Tibial artery (tissue), 4 donors: ENCODE measurements at regions not wholly inside any gene's neighbourhood (a gene's known extent, or its start where the extent isn't known, plus 50 kb on each side); places are given as distances from the start of the nearest gene placed in this dataset.
"Not testable (repeated sequence)": the region's sequence is repeated elsewhere in the genome, so short reads cannot be mapped to it uniquely, and the experiment has no call there.

Source experiments
- DNase-seq, 2 donors: peaks; one replicate each; pipeline ENCODE4 v3.0.0-alpha.2; 2019
- H3K27ac ChIP-seq, 2 donors: fragments of 200-600 bp; sonication (generic) in 1 of 2; 1 replicate in 1 of 2; 2 replicates in 1 of 2; pipeline ENCODE4 v1.5.1; 2018 to 2019; ENCODE audit warnings: mild to moderate bottlenecking in 1 of 2
- H3K27me3 ChIP-seq, 2 donors: fragments of 200-600 bp; sonication (generic) in 1 of 2; one replicate each; pipeline versions ENCODE4 v1.5.1 to v1.6.0; 2016 to 2019
- H3K36me3 ChIP-seq, 3 donors: fragments of 200-600 bp; sonication (generic) in 2 of 3; one replicate each; pipeline ENCODE4 v1.5.1; 2016 to 2019; ENCODE audit warnings: mild to moderate bottlenecking in 2 of 3
- H3K4me1 ChIP-seq, 4 donors: fragments of 200-600 bp; sonication (generic) in 2 of 4; 1 replicate in 3 of 4; 2 replicates in 1 of 4; pipeline ENCODE4 v1.5.1; 2016 to 2019
- H3K4me3 ChIP-seq, 2 donors: fragments of 200-600 bp; sonication (generic) in 1 of 2; 1 replicate in 1 of 2; 2 replicates in 1 of 2; pipeline ENCODE4 v1.5.1; 2018 to 2019; ENCODE audit warnings: mild to moderate bottlenecking in 2 of 2
- H3K9me3 ChIP-seq, 3 donors: fragments of 200-600 bp; sonication (generic) in 1 of 3; one replicate each; pipeline ENCODE4 v1.5.1; 2016 to 2019
- intact Hi-C: fragments of 100-400 bp; cut with DNase I; formaldehyde crosslinking; loops from one replicate; pipeline ENCODE4 v1.15.0; 2023; ENCODE audit warnings: low total_unique reads
- TF ChIP-seq, protein P1 (sequence below), 2 experiments: fragments of 200-600 bp in 1 of 2; fragments of 450-650 bp in 1 of 2; IDR thresholded peaks; one replicate each; pipeline ENCODE4 v1.5.1; 2017 to 2019; ENCODE audit warnings: antibody characterized with exemption in 2 of 2, mild to moderate bottlenecking in 1 of 2, moderate library complexity in 1 of 2

DNA sequence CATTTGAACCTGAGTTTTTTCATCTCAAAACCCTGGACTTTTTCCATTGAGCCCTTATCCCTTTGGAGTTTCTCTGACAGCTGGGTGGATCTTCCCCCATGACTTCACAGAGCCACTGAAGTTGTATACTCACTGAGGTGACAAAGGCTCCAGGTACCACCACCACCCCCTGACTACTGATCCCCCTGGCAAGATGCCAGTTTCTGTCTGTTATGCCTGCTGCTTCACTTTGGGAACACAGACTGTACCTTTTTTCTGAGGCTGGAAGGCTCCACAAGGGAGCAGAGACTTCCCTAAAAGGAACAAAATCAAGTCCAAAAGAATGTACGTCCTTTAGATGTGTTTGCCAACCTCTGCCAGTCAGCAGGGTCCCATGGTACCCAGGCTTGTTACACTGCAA lies 160.3 kb upstream of the JADE1 start:
- no peaks in the 10 kb centered on the region for H3K36me3 ChIP-seq
- H3K27ac ChIP-seq, result peak overlapping the region; percentile 34 to 36
- intact Hi-C loops, result no loop called here
- no peak overlapping the region for H3K4me3 ChIP-seq
- DNase-seq, result no peak
- peaks cover 0 to 12% (median 10%) of the 10 kb centered on the region in 4 donors for H3K4me1 ChIP-seq
- no peaks in the 10 kb centered on the region for H3K9me3 ChIP-seq
- TF ChIP-seq, protein P1, sequence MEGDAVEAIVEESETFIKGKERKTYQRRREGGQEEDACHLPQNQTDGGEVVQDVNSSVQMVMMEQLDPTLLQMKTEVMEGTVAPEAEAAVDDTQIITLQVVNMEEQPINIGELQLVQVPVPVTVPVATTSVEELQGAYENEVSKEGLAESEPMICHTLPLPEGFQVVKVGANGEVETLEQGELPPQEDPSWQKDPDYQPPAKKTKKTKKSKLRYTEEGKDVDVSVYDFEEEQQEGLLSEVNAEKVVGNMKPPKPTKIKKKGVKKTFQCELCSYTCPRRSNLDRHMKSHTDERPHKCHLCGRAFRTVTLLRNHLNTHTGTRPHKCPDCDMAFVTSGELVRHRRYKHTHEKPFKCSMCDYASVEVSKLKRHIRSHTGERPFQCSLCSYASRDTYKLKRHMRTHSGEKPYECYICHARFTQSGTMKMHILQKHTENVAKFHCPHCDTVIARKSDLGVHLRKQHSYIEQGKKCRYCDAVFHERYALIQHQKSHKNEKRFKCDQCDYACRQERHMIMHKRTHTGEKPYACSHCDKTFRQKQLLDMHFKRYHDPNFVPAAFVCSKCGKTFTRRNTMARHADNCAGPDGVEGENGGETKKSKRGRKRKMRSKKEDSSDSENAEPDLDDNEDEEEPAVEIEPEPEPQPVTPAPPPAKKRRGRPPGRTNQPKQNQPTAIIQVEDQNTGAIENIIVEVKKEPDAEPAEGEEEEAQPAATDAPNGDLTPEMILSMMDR (IDR thresholded peaks at IDR 0.05), result no peak
- H3K27me3 ChIP-seq, result no peaks in the 10 kb centered on the region

DNA sequence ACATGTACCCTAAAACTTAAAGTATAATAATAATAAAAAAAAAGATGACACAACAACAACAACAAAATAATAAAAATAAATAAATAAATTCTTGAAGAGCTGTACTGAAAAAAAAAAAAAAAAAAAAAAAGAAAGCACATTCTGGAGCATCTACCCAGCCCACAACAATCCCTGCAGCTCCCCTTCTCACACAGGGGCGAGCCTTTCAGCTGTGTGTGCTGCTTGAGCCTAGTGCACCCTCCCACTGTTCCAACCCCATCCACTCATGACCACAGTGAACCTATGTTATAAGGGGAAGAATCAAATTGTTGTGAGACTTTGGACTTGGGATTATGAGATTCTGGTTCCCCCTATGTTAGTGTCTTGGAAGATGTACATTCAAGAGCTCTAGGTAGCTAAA lies 161.5 kb upstream of the JADE1 start:
- no peaks in the 10 kb centered on the region for H3K27me3 ChIP-seq
- no peak for DNase-seq
- H3K4me1 ChIP-seq, result peaks cover 0 to 12% (median 10%) of the 10 kb centered on the region in 4 donors
- no peaks in the 10 kb centered on the region for H3K36me3 ChIP-seq
- TF ChIP-seq, protein P1 (IDR thresholded peaks at IDR 0.05), result no peak
- intact Hi-C loops, result no loop called here
- no peak overlapping the region for H3K4me3 ChIP-seq
- no peak overlapping the region for H3K27ac ChIP-seq
- H3K9me3 ChIP-seq, result no peaks in the 10 kb centered on the region

DNA sequence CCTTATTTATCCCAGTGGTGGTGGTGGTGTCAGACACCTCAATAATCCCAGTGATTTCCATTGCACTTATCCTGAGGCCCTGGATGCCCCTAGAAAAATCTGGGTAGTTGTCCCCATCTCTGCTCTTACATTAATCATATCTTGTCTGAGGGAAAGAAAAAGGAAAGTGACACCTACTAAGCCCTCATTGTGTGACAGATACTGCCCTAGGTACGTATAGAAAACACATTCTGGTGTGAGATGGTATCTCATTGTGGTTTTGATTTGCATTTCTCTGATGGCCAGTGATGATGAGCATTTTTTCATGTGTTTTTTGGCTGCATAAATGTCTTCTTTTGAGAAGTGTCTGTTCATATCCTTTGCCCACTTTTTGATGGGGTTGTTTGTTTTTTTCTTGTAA lies 162.6 kb upstream of the JADE1 start:
- DNase-seq, H3K9me3 ChIP-seq, intact Hi-C loops, H3K27ac ChIP-seq, H3K27me3 ChIP-seq, H3K4me3 ChIP-seq, H3K36me3 ChIP-seq: not testable (repeated sequence)
- peaks cover 0 to 12% (median 10%) of the 10 kb centered on the region in 4 donors for H3K4me1 ChIP-seq

DNA sequence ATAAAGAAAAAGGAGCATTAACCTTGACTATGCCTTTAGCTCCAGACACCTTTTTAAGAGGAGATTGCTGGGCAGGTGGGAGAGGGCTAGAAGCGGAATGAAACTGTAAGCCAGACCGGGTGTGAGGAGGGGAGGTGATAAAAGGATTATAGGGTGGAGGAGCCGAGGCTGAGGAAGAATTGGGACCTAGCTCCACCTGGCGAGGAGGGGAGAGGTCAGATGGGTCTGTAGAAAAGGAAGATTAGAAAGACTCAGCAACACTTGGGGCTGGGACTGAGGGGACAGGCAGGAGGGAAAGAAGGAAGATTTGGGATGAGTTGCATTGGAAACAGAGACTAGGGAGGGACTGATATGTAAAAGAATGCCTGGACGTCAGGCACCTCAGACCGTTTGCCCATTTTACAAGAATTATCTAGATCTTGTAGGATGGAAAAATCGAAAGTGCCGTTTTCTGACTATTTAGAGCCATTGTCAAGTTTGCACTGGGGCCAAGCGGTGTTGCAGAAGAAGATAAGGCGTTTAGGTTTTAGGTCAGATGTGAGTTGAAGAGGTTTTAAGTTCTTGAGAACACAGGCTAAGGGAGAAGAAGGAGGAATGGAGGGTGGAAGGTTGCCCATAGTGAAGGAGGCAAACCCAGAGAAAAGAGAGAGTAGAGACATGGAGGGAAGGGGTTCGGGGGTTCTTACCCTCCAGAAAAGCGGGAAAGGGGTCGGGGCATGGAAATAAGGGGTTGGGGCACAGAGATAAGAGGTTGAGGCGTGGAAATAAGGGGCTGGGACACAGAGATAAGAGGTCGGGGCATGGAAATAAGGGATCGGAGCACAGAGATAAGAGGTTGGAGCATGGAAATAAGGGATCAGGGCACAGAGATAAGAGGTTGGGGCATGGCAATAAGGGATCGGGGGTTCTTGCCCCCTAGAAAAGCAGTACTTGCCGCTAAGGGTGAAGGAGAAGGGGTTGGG lies 164.5 kb upstream of the JADE1 start:
- DNase-seq, H3K27me3 ChIP-seq, H3K9me3 ChIP-seq, H3K27ac ChIP-seq, H3K36me3 ChIP-seq, H3K4me3 ChIP-seq, intact Hi-C loops: not testable (repeated sequence)
- peaks cover 0 to 17% (median 13%) of the 10 kb centered on the region in 4 donors for H3K4me1 ChIP-seq

DNA sequence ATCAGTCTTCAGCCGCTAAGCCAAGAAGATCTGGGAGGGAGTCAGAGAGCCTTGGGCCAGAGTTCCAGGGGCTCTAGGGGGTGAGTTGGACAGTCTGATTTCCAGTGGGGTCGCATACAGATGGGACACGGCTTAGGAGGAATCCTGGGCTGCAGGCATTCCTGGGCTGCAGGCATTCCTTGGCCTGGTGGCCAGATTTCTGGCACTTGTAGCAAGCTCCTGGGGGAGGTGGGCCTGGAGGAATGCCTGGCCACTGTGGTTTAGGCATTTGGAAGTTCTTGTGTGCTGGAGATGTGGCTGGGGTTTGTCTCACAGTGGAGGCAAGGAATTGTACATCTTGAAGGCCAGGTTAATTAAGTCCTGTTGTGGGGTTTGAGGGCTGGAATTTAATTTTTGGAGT lies 165.4 kb upstream of the JADE1 start:
- H3K36me3 ChIP-seq, H3K4me3 ChIP-seq, H3K27ac ChIP-seq, H3K27me3 ChIP-seq, DNase-seq, intact Hi-C loops, H3K9me3 ChIP-seq: not testable (repeated sequence)
- peaks cover 0 to 17% (median 13%) of the 10 kb centered on the region in 4 donors for H3K4me1 ChIP-seq

DNA sequence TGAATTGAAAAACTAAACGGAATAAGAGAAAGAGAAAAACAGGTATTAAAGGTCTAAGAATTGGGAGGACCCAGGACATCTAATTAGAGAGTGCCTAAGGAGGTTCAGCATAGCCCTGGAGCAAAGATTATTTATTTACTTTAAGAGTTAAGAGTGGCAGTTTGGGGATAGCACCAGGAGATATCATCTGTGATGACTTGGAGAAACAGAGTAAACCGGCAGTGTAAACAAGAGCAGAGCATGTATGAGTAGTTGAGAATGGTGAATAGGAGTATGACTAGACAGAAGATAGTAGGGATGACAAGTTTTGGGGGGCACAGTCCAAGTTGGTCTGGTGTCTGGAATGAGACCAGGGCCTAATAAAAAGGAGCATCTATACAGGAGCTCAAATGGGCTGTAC lies 167.9 kb upstream of the JADE1 start:
- intact Hi-C loops, result not testable (repeated sequence)

DNA sequence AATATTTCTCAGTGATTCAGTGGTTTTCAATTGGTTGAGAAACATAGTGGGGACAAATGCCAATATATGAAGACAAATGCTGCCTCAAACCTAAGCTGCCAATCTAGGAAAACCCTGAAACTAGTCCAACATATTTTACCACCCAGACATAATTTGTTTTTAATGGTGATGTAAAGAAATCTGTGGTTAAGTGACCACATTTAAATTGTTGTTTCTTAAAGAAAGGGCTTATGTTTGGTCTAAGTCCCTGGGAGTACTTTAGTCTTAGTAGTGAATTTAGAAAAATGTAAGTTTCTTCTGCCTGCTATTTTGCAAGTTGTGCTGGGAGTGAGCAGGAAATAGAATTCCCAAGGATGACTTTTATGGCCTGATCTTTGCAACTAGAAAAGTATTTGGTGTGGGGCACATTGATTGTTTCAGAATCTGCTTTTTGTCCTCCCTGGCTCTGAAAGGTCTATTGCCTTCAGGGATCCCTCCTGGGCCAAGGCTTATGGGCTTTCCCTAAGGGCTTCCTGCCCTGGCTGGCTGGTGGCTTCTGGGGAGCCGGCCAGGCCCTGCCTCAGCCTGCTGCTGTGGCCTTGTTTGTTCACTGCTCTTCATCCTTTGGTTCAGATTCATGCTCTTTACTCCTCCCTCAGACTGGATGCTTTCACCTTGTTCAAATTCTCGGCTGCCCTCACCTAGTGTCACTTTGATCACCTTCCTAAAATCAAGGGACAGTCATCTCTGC lies 169.8 kb upstream of the JADE1 start:
- H3K4me1 ChIP-seq, result peaks cover 0 to 18% (median 12%) of the 10 kb centered on the region in 4 donors
- H3K27me3 ChIP-seq, result no peaks in the 10 kb centered on the region
- peak overlapping the region; percentile 71 to 73 for H3K27ac ChIP-seq
- no peaks in the 10 kb centered on the region for H3K36me3 ChIP-seq
- TF ChIP-seq, protein P1 (IDR thresholded peaks at IDR 0.05), result no peak
- no peak overlapping the region for H3K4me3 ChIP-seq
- intact Hi-C loops, result no loop called here
- no peaks in the 10 kb centered on the region for H3K9me3 ChIP-seq
- peak in 1 of 2 donors; percentile 31 for DNase-seq

More for the DNA sequence above, 167.9 kb upstream of the JADE1 start:
- not testable (repeated sequence) for H3K4me3 ChIP-seq, H3K27ac ChIP-seq, DNase-seq, H3K9me3 ChIP-seq, H3K36me3 ChIP-seq, H3K27me3 ChIP-seq
- H3K4me1 ChIP-seq, result peaks cover 0 to 15% (median 12%) of the 10 kb centered on the region in 4 donors
